Adrenal gland (tissue), 9 donors: ENCODE measurements at regions not wholly inside any gene's neighbourhood (a gene's known extent, or its start where the extent isn't known, plus 50 kb on each side); places are given as distances from the start of the nearest gene placed in this dataset.

Experiments used
- DNase-seq, 7 donors: peaks; one replicate each; pipeline ENCODE4 v3.0.0-alpha.2; 2019 to 2020
- H3K27ac ChIP-seq, 5 donors: fragments of 200-600 bp; sonication (generic) in 4 of 5; 1 replicate in 3 of 5; 2 replicates in 2 of 5; pipeline versions ENCODE4 v1.5.1 to v1.8.0; 2016 to 2020; ENCODE audit warnings: mild to moderate bottlenecking in 1 of 5
- H3K27me3 ChIP-seq: fragments of 200-600 bp; 2 replicates; pipeline ENCODE4 v1.8.0; 2021
- H3K36me3 ChIP-seq, 2 donors: fragments of 200-600 bp; replicated peaks in 1 of 2; 1 replicate in 1 of 2; 2 replicates in 1 of 2; pipeline versions ENCODE4 v1.5.1 to v1.8.0; 2018 to 2022
- H3K4me1 ChIP-seq, 2 donors: fragments of 200-600 bp; replicated peaks in 1 of 2; 1 replicate in 1 of 2; 2 replicates in 1 of 2; pipeline versions ENCODE4 v1.5.1 to v1.8.0; 2018 to 2021
- H3K4me3 ChIP-seq, 4 donors: fragments of 200-600 bp; sonication (generic) in 3 of 4; one replicate each; pipeline ENCODE4 v1.5.1; 2016 to 2018
- H3K9me3 ChIP-seq, 3 donors: fragments of 200-600 bp; sonication (generic) in 1 of 3; replicated peaks in 1 of 3; 1 replicate in 2 of 3; 2 replicates in 1 of 3; pipeline versions ENCODE4 v1.5.1 to v1.8.0; 2016 to 2021
- POLR2A ChIP-seq, 2 donors: fragments of 450-650 bp; IDR thresholded peaks; one replicate each; pipeline ENCODE4 v1.6.1; 2017; ENCODE audit warnings: antibody characterized with exemption in 2 of 2, mild to moderate bottlenecking in 2 of 2, moderate library complexity in 1 of 2
- WGBS, 4 donors: extraction: QIAGEN DNeasy Blood & Tissue Kit in 2 of 4; methylation state at CpG; one replicate each; pipeline versions ENCODE4 v1.1.5 to v1.1.7; 2013 to 2017; 5-methylcytosine and 5-hydroxymethylcytosine counted together
- intact Hi-C, 2 donors: fragments of 100-400 bp; cut with DNase I; formaldehyde crosslinking; loops; one replicate each; pipeline versions ENCODE4 v1.14.1 to v1.15.0; 2022 to 2023
- TF ChIP-seq, protein P1 (sequence below), 6 experiments: fragments of 450-650 bp in 4 of 6; fragments of 200-600 bp in 2 of 6; sonication (generic) in 1 of 6; IDR thresholded peaks; 1 replicate in 5 of 6; 2 replicates in 1 of 6; pipeline versions ENCODE4 v1.5.1 to v1.8.0; 2016 to 2021; ENCODE audit warnings: antibody characterized with exemption in 6 of 6, mild to moderate bottlenecking in 2 of 6, moderate library complexity in 1 of 6
- donor health status: healthy with polysubstance abuse.
- donor health status: Bipolar disorder and iron deficiency.
- donor health status: DM: yes; HTN: yes; CAD: no.
- donor health status: DM: no; HTN: no; CAD: no.
- donor health status: DM: no; HTN: no; CAD: no.

DNA sequence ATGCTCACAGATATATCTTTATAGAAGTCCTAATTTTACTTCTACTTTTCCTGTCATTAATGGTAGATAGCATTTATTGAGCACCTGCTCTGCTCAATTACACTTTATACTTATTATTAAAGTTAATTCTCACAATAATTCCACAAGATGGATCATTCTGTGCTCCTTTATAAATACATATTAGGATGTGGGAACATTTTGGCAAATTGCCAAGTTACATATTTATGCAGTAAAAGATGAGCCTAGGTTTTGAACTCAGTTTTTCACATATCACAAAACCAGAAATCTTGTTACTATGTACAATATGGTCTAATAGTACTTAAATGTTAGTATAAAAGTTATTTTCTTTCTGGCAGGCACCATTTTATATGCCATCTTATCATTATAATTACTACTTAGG is 895.0 kb upstream of the B3GALT2 start:
- H3K9me3 ChIP-seq: no peaks in the 10 kb centered on the region
- no peaks in the 10 kb centered on the region for H3K27me3 ChIP-seq
- TF ChIP-seq, protein P1, sequence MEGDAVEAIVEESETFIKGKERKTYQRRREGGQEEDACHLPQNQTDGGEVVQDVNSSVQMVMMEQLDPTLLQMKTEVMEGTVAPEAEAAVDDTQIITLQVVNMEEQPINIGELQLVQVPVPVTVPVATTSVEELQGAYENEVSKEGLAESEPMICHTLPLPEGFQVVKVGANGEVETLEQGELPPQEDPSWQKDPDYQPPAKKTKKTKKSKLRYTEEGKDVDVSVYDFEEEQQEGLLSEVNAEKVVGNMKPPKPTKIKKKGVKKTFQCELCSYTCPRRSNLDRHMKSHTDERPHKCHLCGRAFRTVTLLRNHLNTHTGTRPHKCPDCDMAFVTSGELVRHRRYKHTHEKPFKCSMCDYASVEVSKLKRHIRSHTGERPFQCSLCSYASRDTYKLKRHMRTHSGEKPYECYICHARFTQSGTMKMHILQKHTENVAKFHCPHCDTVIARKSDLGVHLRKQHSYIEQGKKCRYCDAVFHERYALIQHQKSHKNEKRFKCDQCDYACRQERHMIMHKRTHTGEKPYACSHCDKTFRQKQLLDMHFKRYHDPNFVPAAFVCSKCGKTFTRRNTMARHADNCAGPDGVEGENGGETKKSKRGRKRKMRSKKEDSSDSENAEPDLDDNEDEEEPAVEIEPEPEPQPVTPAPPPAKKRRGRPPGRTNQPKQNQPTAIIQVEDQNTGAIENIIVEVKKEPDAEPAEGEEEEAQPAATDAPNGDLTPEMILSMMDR (IDR thresholded peaks at IDR 0.05): no peak
- no peak for TF ChIP-seq POLR2A (IDR thresholded peaks at IDR 0.05)
- no peak overlapping the region for H3K27ac ChIP-seq
- no peaks in the 10 kb centered on the region for H3K36me3 ChIP-seq
- no peak for DNase-seq
- no peaks in the 10 kb centered on the region for H3K4me1 ChIP-seq
- H3K4me3 ChIP-seq: no peak overlapping the region
- intact Hi-C loops: no loop called here

GRCh38 chr1:194080826-194081225 is 894.4 kb upstream of the B3GALT2 start:
- Histone ChIP-seq H3K4me1 (no peaks in the 10 kb centered on the region), H3K9me3 (no peaks in the 10 kb centered on the region), H3K27ac (no peak overlapping the region), H3K36me3 (no peaks in the 10 kb centered on the region), H3K27me3 (no peaks in the 10 kb centered on the region), H3K4me3 (no peak overlapping the region)
- no peak for DNase-seq
- WGBS, 4 donors: 96 to 100% (median 99%) methylated on average over 2 of the region's 2 CpGs
- no peak for TF ChIP-seq POLR2A (IDR thresholded peaks at IDR 0.05)
- TF ChIP-seq, protein P1 (IDR thresholded peaks at IDR 0.05): no peak
- intact Hi-C loops: no loop called here

- no peaks in the 10 kb centered on the region for H3K36me3 ChIP-seq
- intact Hi-C loops: no loop called here
- no peak overlapping the region for H3K27ac ChIP-seq
- H3K27me3 ChIP-seq: no peaks in the 10 kb centered on the region
- TF ChIP-seq POLR2A (IDR thresholded peaks at IDR 0.05): no peak
- TF ChIP-seq, protein P1 (IDR thresholded peaks at IDR 0.05): no peak
- no peaks in the 10 kb centered on the region for H3K4me1 ChIP-seq
- 93 to 100% (median 98%) methylated on average over 1 of the region's 1 CpG for WGBS, 4 donors
- no peak for DNase-seq
- H3K9me3 ChIP-seq: no peaks in the 10 kb centered on the region
- no peak overlapping the region for H3K4me3 ChIP-seq
Measured at GRCh38 chr1:194078765-194079164, 892.4 kb upstream of the B3GALT2 start.

DNA sequence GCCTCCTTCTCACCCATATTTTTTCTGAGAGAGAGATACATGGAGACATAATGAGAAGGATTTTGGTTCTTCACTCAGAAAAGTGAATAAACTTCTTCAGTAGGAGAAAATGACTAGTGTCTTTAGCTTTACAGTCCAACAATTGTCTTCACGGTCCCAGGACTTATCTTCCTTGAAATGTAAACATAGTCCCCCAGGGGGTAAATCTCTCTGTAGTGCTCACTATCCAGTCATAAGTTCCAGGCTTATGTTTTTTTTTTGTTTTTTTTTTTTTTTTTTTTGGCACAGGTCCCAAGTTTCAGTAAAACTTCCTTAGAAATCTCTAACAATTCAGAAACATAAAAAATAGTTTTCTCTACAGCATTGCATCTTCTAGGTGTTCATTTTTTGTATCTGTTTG is 890.2 kb upstream of the B3GALT2 start:
- Histone ChIP-seq H3K27me3 (no peaks in the 10 kb centered on the region), H3K4me1 (no peaks in the 10 kb centered on the region), H3K27ac (no peak overlapping the region), H3K9me3 (no peaks in the 10 kb centered on the region), H3K36me3 (no peaks in the 10 kb centered on the region), H3K4me3 (no peak overlapping the region)
- TF ChIP-seq, protein P1 (IDR thresholded peaks at IDR 0.05): no peak
- TF ChIP-seq POLR2A (IDR thresholded peaks at IDR 0.05): no peak
- no peak for DNase-seq
- WGBS, 4 donors: 54 to 68% (median 58%) methylated on average over 1 of the region's 1 CpG
- intact Hi-C loops: no loop called here
